GM23338 (cell line): ENCODE measurements at regions not wholly inside any gene's neighbourhood (a gene's known extent, or its start where the extent isn't known, plus 50 kb on each side); places are given as distances from the start of the nearest gene placed in this dataset.

Experiments
- ATAC-seq: fragments of 200-7000 bp; cut with Tn5 transposase; 3 replicates; pipeline ENCODE4 v1.9.1; 2020
- DNase-seq: peaks from one replicate; pipeline ENCODE4 v3.0.0-alpha.2; 2015; ENCODE audit warnings: low spot score
- H2AFZ ChIP-seq: fragments of 200-600 bp; sonication (generic); 2 replicates; pipeline ENCODE4 v1.8.0; 2016; ENCODE audit warnings: antibody characterized with exemption, mild to moderate bottlenecking, moderate library complexity
- H3F3A ChIP-seq: fragments of 200-600 bp; sonication (generic); replicated peaks from 2 replicates; pipeline ENCODE4 v1.8.0; 2017; ENCODE audit warnings: antibody characterized with exemption, mixed run types, low read depth
- H3K27ac ChIP-seq: fragments of 200-600 bp; sonication (generic); 2 replicates; pipeline ENCODE4 v1.6.1; 2016; ENCODE audit warnings: low read depth
- H3K27me3 ChIP-seq: fragments of 200-600 bp; sonication (generic); 2 replicates; pipeline ENCODE4 v1.8.0; 2016; ENCODE audit warnings: mild to moderate bottlenecking, mixed run types, moderate library complexity; ENCODE audit not compliant: insufficient read depth
- H3K36me3 ChIP-seq: fragments of 200-600 bp; sonication (generic); 2 replicates; pipeline ENCODE4 v1.8.0; 2016; ENCODE audit warnings: mild to moderate bottlenecking; ENCODE audit not compliant: insufficient read depth
- H3K4me1 ChIP-seq: fragments of 200-600 bp; sonication (generic); 2 replicates; pipeline ENCODE4 v1.8.0; 2016; ENCODE audit warnings: mild to moderate bottlenecking, moderate library complexity; ENCODE audit not compliant: insufficient read depth
- H3K4me2 ChIP-seq: fragments of 200-600 bp; sonication (generic); 2 replicates; pipeline ENCODE4 v1.7.1; 2017; ENCODE audit warnings: mixed run types
- H3K4me3 ChIP-seq: fragments of 200-600 bp; sonication (generic); 2 replicates; pipeline ENCODE4 v1.6.1; 2016; ENCODE audit warnings: mixed run types
- H3K79me2 ChIP-seq: fragments of 200-600 bp; sonication (generic); replicated peaks from 2 replicates; pipeline ENCODE4 v1.8.0; 2017; ENCODE audit warnings: mild to moderate bottlenecking; ENCODE audit not compliant: insufficient read depth
- H3K9me2 ChIP-seq: fragments of 200-600 bp; sonication (generic); 2 replicates; pipeline ENCODE4 v1.8.0; 2017; ENCODE audit not compliant: insufficient read depth
- H4K20me1 ChIP-seq: fragments of 200-600 bp; sonication (generic); replicated peaks from 2 replicates; pipeline ENCODE4 v1.8.0; 2017; ENCODE audit warnings: mild to moderate bottlenecking; ENCODE audit not compliant: insufficient read depth
- H3K27ac Mint-ChIP-seq: 2 replicates; pipeline ENCODE4 v1.8.0; 2020; ENCODE audit warnings: inconsistent platforms, mild to moderate bottlenecking, moderate library complexity, mixed read lengths
- H3K27me3 Mint-ChIP-seq: 3 replicates; pipeline ENCODE4 v1.8.0; 2022; ENCODE audit warnings: low read depth, mild to moderate bottlenecking, moderate library complexity, mixed read lengths, inconsistent platforms; ENCODE audit not compliant: insufficient read depth, poor library complexity
- H3K36me3 Mint-ChIP-seq: 3 replicates; pipeline ENCODE4 v1.8.0; 2021; ENCODE audit warnings: low read depth, mild to moderate bottlenecking, inconsistent platforms, moderate library complexity, mixed read lengths
- H3K4me1 Mint-ChIP-seq: 3 replicates; pipeline ENCODE4 v1.8.0; 2020; ENCODE audit warnings: mild to moderate bottlenecking, inconsistent platforms, mixed read lengths
- H3K4me3 Mint-ChIP-seq: 3 replicates; pipeline ENCODE4 v1.8.0; 2021; ENCODE audit warnings: moderate library complexity, mild to moderate bottlenecking, inconsistent platforms, mixed read lengths
- H3K9me3 Mint-ChIP-seq: 3 replicates; pipeline ENCODE4 v1.8.0; 2020; ENCODE audit warnings: moderate library complexity, mild to moderate bottlenecking, inconsistent platforms, mixed read lengths
- CTCF ChIP-seq, 2 experiments: fragments of 200-600 bp in 1 of 2; sonication (generic) in 1 of 2; conservative IDR thresholded peaks; 2 replicates each; pipeline versions ENCODE4 v1.5.1 to v1.6.1; 2016 to 2017; ENCODE audit warnings: antibody characterized with exemption in 2 of 2, low read depth in 2 of 2, mild to moderate bottlenecking in 2 of 2, moderate library complexity in 1 of 2
- ETS1 ChIP-seq: IDR thresholded peaks from 2 replicates; pipeline ENCODE4 v1.6.1; 2016; ENCODE audit warnings: antibody characterized with exemption
- NANOG ChIP-seq: IDR thresholded peaks from 2 replicates; pipeline ENCODE4 v1.6.1; 2016; ENCODE audit warnings: antibody characterized with exemption, borderline replicate concordance
- POLR2AphosphoS5 ChIP-seq: IDR thresholded peaks from 2 replicates; pipeline ENCODE4 v1.6.1; 2016; ENCODE audit warnings: antibody characterized with exemption, low read depth
- STAT1 ChIP-seq: IDR thresholded peaks from one replicate; pipeline ENCODE4 v1.6.1; 2016; ENCODE audit warnings: antibody characterized with exemption; ENCODE audit not compliant: unreplicated experiment
- ZNF114 ChIP-seq: fragments of 250-450 bp; sonication (Bioruptor Pico); IDR thresholded peaks from 2 replicates; pipeline ENCODE4 v1.5.0; 2020; ENCODE audit warnings: mild to moderate bottlenecking, moderate library complexity
- ZNF462 ChIP-seq: fragments of 250-450 bp; sonication (Bioruptor Pico); IDR thresholded peaks from 2 replicates; pipeline ENCODE4 v1.5.0; 2020; ENCODE audit warnings: mild to moderate bottlenecking, moderate library complexity

GRCh38 chr9:84408416-84408815 is 67.9 kb upstream of the SLC28A3 start (continued):
- TF ChIP-seq ZNF462 (CRISPR knock-in tag) (no peak), POLR2AphosphoS5 (no peak), NANOG (no peak), CTCF (conservative IDR thresholded peaks at IDR 0.05; ENCODE audit: low read depth in 2 of 2) (no peak), ETS1 (no peak)

GRCh38 chr9:84411683-84412267 is 71.2 kb upstream of the SLC28A3 start:
- Histone ChIP-seq H4K20me1 (no peaks in the 10 kb centered on the region), H3K4me2 (no peak overlapping the region), H2AFZ (no peak overlapping the region), H3K4me3 (no peak overlapping the region), H3K36me3 (no peaks in the 10 kb centered on the region; the same call in 1 of the 2 replicates), H3F3A (no peaks in the 10 kb centered on the region), H3K27me3 (no peaks in the 10 kb centered on the region), H3K27ac (no peak overlapping the region), H3K9me2 (no peaks in the 10 kb centered on the region), H3K79me2 (no peaks in the 10 kb centered on the region), H3K4me1 (no peaks in the 10 kb centered on the region)
- TF ChIP-seq ZNF114 (CRISPR knock-in tag) (no peak), STAT1 (no peak)
- H3K4me1 Mint-ChIP-seq: no peaks in the 10 kb centered on the region
- no peak for ATAC-seq
- H3K9me3 Mint-ChIP-seq: peaks cover 24% of the 10 kb centered on the region
- no peak overlapping the region for H3K4me3 Mint-ChIP-seq
- no peak overlapping the region for H3K27ac Mint-ChIP-seq
- no peaks in the 10 kb centered on the region for H3K27me3 Mint-ChIP-seq
- H3K36me3 Mint-ChIP-seq: peaks cover 16% of the 10 kb centered on the region; the same call in 2 of the 3 replicates
- DNase-seq: no peak
